ENCODE measurements at regions not wholly inside any gene's neighbourhood (a gene's known extent, or its start where the extent isn't known, plus 50 kb on each side); places are given as distances from the start of the nearest gene placed in this dataset.
"Not testable (repeated sequence)": the region's sequence is repeated elsewhere in the genome, so short reads cannot be mapped to it uniquely, and the experiment has no call there.

- DNase-seq: peak; percentile 54
Measured at GRCh38 chr3:157618075-157618760, 115.0 kb upstream of the VEPH1 start.

GRCh38 chr3:157614896-157615295 is 111.7 kb upstream of the VEPH1 start:
- DNase-seq: no peak

DNA sequence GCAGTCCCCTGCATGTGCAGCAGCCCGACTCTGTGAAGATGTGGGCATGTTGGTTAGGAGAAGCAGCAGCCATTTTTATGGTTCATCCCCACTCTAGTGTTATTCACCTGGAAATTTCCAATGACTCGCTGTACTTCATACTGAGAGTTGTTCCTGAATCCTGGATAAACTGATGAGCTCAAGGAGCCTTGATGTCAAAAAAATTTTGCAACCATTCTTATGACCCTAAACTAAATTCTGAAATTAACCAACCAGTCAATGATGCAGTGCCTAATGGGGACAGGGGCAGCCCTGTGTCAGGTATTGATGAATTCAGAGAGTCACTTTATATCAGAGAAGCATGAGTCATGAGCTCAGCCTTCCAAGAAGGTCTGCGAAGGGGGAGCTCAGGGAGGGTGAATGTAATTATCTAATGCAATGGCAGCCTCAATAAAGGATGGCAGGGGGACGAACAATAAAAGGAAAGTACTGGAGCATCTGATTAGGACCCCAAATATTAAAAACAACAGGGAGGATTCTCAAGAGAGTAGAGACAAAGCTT is 108.4 kb upstream of the VEPH1 start:
- no peak for DNase-seq

GRCh38 chr3:157610876-157611535 is 107.8 kb upstream of the VEPH1 start:
- no peak for DNase-seq

DNA sequence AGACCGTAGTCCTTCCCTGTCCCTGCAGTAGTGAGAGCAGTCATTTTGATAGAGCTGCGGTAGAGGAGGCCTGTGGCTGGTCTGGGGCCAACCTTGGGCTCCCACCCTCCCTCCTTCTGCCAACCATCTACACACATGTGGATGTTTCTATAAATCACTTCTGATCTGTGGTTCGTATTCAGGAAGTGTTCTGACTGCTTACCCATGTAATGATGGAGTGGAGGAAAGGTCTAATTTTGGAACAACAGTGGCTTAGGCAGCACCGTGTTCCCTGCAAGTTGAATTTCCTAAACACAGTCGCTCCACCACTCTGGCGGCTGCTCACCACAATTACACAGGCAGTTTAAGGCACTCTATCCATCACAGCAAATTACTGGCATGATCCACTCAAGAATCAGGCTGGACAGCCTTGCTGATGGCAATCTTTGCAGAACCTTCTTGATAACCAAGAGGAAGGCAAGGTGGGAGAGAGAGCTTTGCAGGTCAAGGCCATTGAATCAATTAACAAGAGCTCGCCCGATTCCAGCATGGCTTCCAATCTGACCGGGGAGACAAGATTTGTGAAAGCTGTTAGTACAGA is 104.7 kb upstream of the VEPH1 start:
- no peak for DNase-seq

GRCh38 chr3:157606852-157607197 is 103.6 kb upstream of the VEPH1 start:
- no peak for DNase-seq

GRCh38 chr3:157606011-157606851 is 103.0 kb upstream of the VEPH1 start:
- DNase-seq: peak; percentile 51

DNA sequence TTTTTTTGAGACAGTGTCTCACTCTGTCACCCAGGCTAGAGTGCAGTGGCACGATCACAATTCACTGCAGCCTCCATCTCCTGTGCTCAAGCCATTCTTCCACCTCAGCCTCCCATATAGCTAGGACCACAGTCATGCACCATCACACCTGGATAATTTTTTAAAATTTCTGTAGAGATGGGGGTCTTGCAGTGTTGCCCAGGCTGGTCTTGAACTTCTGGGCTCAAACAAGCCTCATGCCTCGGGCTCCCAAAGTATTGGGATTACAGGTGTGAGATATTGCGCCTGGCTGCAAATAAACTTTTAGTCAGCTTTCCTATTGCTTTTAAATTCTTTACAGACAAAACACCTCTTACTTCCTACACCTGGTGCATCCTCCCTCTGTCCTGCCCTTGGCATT is 102.1 kb upstream of the VEPH1 start:
- no peak for DNase-seq

GRCh38 chr3:157602424-157602823 is 99.2 kb upstream of the VEPH1 start:
- DNase-seq: no peak

GRCh38 chr3:157595259-157595658 is 92.0 kb upstream of the VEPH1 start:
- no peak for DNase-seq

GRCh38 chr3:157594413-157594812 is 91.2 kb upstream of the VEPH1 start:
- DNase-seq: no peak

- DNase-seq: no peak
Measured at GRCh38 chr3:157592769-157593168, 89.6 kb upstream of the VEPH1 start.

DNA sequence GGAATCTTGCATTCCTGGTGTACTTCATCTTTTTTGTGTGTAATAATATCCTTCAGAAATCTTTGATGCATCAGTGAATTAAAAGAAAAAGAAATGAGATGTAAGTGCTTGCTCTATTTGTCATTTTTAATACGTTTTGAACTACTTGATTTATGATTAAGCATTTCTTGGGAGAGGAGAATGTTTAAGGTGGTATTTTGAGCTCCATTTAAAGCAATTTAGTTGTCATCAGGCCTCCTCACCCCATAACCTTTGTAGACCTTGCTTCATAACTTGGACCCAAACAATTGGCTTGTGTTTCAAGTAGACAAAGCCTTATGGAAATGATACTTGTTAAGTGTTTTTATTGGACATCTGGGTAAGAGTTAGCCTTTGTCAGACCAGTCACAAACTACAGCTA is 87.1 kb upstream of the VEPH1 start:
- DNase-seq: no peak

DNA sequence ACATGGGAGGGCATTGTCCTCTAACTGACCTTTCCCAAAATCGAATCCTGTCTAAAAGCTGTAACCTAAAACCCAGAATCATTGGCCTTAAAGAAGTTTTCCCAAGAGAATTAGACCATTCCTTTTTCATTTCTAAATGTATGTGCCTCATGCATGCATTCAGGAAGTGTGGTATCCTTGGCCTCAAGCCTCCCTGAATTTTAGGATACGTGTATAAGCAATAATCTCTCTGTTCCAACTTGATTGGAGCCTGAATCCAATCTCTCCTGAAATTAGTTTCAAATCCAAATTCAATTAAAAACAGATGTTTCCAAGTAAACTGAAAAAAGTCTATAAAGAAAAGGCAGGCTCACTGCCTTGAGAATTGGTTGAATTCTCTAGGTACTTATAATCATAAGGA is 86.0 kb upstream of the VEPH1 start:
- DNase-seq: no peak

DNA sequence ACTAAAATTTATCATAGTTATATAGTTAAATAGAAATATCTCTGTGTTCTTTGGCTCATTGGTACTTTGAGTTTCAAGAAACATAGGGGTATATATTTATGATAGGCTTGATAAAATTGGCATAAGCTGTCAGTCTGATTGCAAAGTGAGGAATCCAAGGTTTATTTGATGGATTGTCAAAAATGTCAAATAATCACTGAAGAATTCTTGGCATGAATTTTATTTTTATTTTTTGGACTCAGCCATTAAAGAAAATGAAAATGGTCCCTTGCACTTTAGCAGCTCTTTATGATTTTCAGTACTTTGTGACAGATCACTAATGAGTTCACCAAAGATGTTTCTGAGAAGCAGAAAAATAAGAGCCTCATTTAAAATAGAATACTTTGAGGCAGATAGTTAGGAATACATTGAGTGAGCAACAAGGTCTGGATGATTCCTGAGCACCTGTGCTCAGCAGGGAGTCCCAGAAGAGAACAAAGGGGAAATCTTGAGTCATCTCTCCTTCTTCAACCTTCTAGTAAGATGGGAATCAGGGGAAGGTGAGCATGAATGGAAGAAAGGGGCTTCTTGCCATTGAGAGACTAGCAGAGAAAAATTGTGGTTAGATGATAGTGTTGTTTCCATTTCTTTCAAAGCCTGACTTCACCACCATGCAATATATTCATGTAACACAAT is 85.3 kb upstream of the VEPH1 start:
- no peak for DNase-seq

- DNase-seq: no peak
Measured at GRCh38 chr3:157586293-157586692, 83.1 kb upstream of the VEPH1 start.

DNA sequence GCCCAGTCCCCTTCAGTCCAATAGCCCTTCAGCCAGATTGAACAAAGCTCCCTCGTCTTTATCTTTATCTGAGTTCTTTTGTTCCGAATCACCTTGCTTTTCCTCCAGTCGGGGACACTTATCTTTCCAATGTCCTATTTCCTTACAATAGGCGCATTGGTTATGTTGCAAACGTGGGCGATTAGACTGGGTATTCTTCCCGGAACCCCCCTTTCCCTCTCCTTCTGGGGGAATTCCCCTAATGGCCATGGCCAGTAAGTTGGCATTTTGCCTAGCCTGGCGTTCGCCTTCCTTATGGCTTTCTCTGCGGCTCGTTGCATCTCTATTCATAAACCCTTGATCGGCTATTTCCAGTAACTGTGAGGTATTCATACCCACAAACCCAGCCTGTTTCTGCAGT is 82.2 kb upstream of the VEPH1 start:
- no peak for DNase-seq

GRCh38 chr3:157582637-157582973 is 79.4 kb upstream of the VEPH1 start:
- DNase-seq: no peak

GRCh38 chr3:157581956-157582636 is 78.9 kb upstream of the VEPH1 start:
- not testable (repeated sequence) for DNase-seq

GRCh38 chr3:157581371-157581770 is 78.2 kb upstream of the VEPH1 start:
- DNase-seq: no peak

GRCh38 chr3:157578181-157578580 is 75.0 kb upstream of the VEPH1 start:
- no peak for DNase-seq

- no peak for DNase-seq
Measured at GRCh38 chr3:157574531-157574930, 71.3 kb upstream of the VEPH1 start.
